ENCODE measurements at regions not wholly inside any gene's neighbourhood (a gene's known extent, or its start where the extent isn't known, plus 50 kb on each side); places are given as distances from the start of the nearest gene placed in this dataset.
"Not testable (repeated sequence)": the region's sequence is repeated elsewhere in the genome, so short reads cannot be mapped to it uniquely, and the experiment has no call there.

DNA sequence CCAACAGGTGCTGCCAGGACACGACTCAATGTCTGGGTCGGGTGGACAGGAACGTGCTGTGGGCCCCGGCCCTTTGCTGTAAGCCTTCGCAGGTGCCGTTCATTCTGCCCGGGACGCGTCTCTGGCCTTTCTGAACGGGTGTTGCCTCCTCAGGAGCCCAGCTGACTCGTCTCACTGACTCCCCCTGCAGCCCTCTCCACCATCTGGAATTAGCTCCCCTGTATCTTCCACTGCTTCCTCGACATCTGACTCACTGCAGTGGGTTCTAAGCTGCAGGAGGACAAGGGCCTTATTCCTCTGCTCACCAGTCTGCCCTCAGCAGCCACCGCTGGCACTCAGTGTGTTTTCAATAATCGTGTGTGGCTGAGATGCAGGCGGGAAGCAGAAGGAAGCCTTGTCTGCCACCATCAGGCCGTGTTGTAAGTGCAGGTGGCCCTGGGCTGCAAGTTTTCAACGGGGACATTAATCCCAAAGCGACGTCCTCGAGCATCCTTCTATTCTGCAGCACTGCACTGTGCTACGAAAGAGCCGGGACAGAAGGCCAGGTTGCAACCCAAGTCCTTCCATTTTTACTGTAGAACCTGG lies 256.2 kb downstream of the FOXL1 start:
- no peak for DNase-seq (ENCODE audit: low read depth)

DNA sequence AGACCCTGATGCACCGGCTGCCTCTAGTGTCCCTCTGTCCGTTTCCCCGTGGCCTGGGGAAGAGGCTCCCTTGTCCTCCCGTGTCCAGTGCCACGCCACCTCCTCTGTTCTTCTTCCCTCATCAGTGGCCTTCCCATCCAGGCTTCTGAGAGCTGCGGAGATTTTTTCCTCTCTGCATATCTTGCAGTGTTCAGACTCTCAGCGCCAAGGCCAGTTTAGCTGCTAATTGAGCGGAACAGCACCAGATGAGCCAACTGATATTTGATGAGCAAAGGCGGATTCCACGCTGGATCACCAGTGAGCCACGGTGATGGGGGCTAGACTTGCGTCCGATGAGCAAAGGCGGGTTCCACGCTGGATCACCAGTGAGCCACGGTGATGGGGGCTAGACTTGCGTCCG lies 257.6 kb downstream of the FOXL1 start:
- DNase-seq (ENCODE audit: low read depth): no peak

- DNase-seq (ENCODE audit: low read depth): peak; percentile 80
Measured at GRCh38 chr16:86836503-86837129, 258.3 kb downstream of the FOXL1 start.

DNA sequence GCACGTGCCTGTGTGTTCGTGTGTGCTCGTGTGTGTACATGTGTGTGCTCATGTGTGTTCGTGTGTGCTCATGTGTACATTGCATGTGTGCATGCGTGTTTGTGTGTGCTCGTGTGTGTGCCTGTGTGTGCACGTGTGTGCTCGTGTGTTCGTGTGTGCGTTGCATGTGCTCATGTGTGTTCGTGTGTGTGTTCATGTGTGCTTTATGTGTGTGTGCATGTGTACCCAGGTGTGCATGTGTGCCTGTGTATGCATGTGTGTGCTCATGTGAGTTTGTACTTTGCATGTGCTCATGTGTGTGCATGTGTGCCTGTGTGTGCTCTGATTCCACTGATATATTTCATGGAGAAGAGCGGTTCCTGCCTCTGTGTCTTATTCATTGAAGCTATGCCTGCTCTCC lies 265.5 kb downstream of the FOXL1 start:
- no peak for DNase-seq (ENCODE audit: low read depth)

GRCh38 chr16:86844695-86845094 lies 266.3 kb downstream of the FOXL1 start:
- no peak for DNase-seq (ENCODE audit: low read depth)

GRCh38 chr16:86846136-86846535 lies 267.8 kb downstream of the FOXL1 start:
- DNase-seq (ENCODE audit: low read depth): no peak

DNA sequence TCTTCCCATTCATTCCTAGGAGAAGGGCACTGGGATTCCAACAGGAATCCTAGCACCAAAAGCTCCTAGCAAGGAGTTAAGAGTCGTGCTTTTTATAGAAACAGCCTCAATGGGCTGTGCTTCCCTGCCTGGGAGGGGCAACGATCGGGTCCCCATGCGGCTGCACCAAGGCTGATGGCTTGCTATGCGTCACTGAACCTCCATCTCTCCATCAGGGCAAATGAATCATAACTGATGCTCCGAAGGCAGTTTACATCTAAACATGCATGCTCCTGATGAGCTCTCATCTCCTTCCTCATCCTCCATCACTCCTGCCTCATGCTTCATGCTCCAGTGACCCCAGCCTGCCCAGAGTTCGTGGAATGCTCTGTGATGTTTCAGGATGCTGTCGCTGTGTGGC lies 270.5 kb downstream of the FOXL1 start:
- no peak for DNase-seq (ENCODE audit: low read depth)

GRCh38 chr16:86850670-86851069 lies 272.3 kb downstream of the FOXL1 start:
- DNase-seq (ENCODE audit: low read depth): no peak

GRCh38 chr16:86852135-86852534 lies 273.8 kb downstream of the FOXL1 start:
- no peak for DNase-seq (ENCODE audit: low read depth)

- DNase-seq (ENCODE audit: low read depth): peak; percentile 90
Measured at GRCh38 chr16:86854058-86854621, 275.8 kb downstream of the FOXL1 start.

DNA sequence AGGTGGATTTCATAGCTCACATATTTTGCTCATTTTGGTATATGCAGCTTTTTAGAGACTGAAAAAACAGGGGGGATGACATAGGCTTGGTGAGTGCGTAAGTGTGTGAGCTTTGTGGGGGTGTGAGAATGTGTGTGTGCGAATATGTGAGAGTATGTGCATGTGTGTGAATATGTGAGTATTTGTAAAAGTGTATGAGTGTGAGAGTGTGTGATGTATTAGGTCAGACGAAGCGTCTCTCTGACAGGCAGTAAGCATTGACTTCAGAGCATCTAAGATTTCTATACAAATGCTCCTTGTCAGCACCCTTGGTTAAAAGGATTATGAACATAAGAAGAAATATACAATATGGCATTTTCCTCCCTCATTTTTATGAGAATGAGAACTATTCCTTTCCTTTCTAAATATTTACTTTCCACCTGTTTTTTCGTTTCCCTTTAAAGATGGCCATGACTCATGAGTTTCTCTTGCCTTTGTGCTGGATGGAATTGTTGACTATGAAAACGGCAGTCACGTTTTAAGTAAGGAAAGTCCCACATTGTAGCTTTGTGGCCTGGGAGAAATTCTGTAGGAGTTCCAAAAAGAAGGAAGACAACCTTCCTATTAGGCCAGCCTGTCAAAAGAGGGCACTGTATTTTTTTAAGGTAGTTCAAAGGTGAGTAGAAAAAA lies 276.4 kb downstream of the FOXL1 start:
- DNase-seq (ENCODE audit: low read depth): no peak

GRCh38 chr16:86856946-86857586 lies 278.7 kb downstream of the FOXL1 start:
- DNase-seq (ENCODE audit: low read depth): no peak

DNA sequence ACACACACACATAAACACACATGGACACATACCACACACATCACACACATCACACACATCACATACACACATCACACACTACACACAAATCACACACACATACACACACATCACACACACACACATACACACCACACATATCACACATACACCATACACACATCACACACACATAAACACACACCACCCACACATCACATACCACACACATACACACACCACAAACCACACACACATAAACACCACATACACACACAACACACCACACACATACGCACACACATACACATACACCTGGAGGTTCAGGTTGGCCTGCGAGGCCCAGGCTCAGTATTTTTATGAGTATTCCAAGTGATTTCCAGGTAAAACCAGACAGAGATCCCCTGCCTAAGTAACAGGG lies 279.5 kb downstream of the FOXL1 start:
- no peak for DNase-seq (ENCODE audit: low read depth)

- no peak for DNase-seq (ENCODE audit: low read depth)
Measured at GRCh38 chr16:86858501-86858900, 280.2 kb downstream of the FOXL1 start.

DNA sequence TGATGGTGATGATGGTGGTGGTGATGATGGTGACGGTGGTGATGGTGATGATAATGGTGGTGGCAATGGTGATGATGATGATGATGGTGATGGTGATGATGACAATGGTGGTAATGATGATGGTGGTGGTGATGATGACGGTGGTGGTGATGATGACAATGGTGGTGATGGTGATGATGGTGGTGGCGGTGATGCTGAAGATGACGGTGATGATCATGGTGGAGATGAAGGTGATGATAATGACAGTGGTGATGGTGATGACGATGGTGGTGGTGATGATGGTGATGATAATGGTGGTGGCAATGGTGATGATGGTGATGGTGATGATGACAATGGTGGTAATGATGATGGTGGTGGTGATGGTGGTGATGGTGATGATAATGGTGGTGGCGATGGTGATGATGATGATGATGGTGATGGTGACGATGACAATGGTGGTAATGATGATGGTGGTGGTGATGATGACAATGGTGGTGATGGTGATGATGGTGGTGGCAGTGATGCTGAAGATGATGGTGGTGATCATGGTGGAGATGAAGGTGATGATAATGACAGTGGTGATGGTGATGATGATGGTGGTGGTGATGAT lies 283.0 kb downstream of the FOXL1 start:
- not testable (repeated sequence) for DNase-seq (ENCODE audit: low read depth)

DNA sequence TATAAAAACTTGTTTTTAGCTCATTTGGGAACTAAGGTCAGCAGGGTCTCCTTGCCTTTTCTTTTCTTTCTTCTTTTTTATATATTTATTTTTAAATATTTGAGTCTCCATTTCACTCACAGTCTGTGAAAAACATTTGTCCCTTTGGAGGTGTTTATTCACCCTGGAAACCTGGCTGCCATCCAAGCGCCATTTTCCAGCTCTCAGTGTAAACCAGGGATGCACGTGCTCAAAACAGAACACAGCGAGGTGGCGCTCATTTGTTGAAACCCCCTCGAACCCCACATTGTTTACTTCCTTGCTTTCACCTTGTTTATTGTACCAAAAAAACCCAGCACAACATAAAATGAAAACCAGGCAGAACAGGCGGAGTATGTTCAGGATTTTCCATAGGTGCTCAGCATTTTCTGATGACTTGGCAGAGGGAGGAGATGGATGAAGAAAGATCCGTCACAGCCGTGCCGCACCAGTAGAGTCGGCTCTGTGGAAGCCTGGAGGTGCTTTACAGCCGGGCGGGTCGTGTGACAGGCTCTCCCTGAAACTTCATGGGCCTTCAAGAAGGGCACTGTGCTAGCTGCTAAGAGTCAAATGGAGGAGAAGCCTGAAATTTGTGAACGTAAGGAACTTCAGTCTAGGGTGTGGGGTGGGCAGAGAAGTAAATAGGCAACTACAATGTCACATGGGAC lies 284.4 kb downstream of the FOXL1 start:
- no peak for DNase-seq (ENCODE audit: low read depth)

DNA sequence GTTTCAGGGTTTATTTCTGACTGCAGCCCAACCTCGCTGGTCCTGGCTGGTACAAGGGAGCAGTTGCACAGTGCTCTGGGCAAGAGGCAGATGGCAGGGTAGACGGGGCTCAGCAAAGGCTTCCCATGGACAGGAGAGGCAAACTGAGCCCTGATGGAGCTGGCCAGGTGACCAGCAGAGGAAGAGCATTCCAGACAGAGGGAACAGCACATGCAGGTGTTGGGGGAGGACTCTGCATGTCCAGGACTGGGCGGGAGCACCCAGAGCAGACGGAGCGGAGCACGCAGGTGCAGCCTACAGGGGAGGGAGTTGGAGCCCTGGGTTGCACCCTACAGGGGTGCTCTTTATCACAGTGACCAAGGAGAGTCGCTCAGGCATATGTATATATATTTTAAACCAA lies 285.3 kb downstream of the FOXL1 start:
- DNase-seq (ENCODE audit: low read depth): no peak

- no peak for DNase-seq (ENCODE audit: low read depth)
Measured at GRCh38 chr16:86864586-86864985, 286.2 kb downstream of the FOXL1 start.

- DNase-seq (ENCODE audit: low read depth): no peak
Measured at GRCh38 chr16:86865851-86866662, 287.7 kb downstream of the FOXL1 start.

GRCh38 chr16:86866986-86867722 lies 288.8 kb downstream of the FOXL1 start:
- no peak for DNase-seq (ENCODE audit: low read depth)
